Vagina (tissue), 2 donors: ENCODE measurements at regions not wholly inside any gene's neighbourhood (a gene's known extent, or its start where the extent isn't known, plus 50 kb on each side); places are given as distances from the start of the nearest gene placed in this dataset.

Source experiments
- DNase-seq, 2 donors: peaks; one replicate each; pipeline ENCODE4 v3.0.0-alpha.2; 2017; ENCODE audit errors: extremely low spot score in 2 of 2
- H3K27ac ChIP-seq: fragments of 200-600 bp; sonication (generic); one replicate; pipeline ENCODE4 v1.5.1; 2019
- H3K27me3 ChIP-seq: fragments of 200-600 bp; sonication (generic); one replicate; pipeline ENCODE4 v1.5.1; 2019
- H3K36me3 ChIP-seq, 2 donors: fragments of 200-600 bp; sonication (generic); one replicate each; pipeline ENCODE4 v1.5.1; 2017 to 2019
- H3K4me1 ChIP-seq: fragments of 200-600 bp; sonication (generic); one replicate; pipeline ENCODE4 v1.5.1; 2019
- H3K4me3 ChIP-seq, 2 donors: fragments of 200-600 bp; sonication (generic); 1 replicate in 1 of 2; 2 replicates in 1 of 2; pipeline ENCODE4 v1.5.1; 2016 to 2019
- H3K9me3 ChIP-seq: fragments of 200-600 bp; sonication (generic); one replicate; pipeline ENCODE4 v1.5.1; 2019
- POLR2A ChIP-seq, 2 donors: fragments of 450-650 bp; IDR thresholded peaks; one replicate each; pipeline ENCODE4 v1.6.1; 2017; ENCODE audit warnings: antibody characterized with exemption in 2 of 2, mild to moderate bottlenecking in 2 of 2, moderate library complexity in 2 of 2
- POLR2AphosphoS5 ChIP-seq, 2 donors: sonication (generic); formaldehyde crosslinking; IDR thresholded peaks; one replicate each; pipeline ENCODE4 v1.9.0; 2017; ENCODE audit warnings: antibody characterized with exemption in 2 of 2, mild to moderate bottlenecking in 2 of 2, low read depth in 1 of 2; ENCODE audit not compliant: insufficient read depth in 1 of 2
- intact Hi-C: fragments of 100-400 bp; cut with DNase I; formaldehyde crosslinking; loops from one replicate; pipeline ENCODE4 v1.15.1; 2023
- TF ChIP-seq, protein P1 (sequence below), 3 experiments: fragments of 450-650 bp in 2 of 3; fragments of 200-600 bp in 1 of 3; sonication (generic) in 1 of 3; IDR thresholded peaks; one replicate each; pipeline ENCODE4 v1.5.1; 2017 to 2019; ENCODE audit warnings: antibody characterized with exemption in 3 of 3, mild to moderate bottlenecking in 2 of 3, moderate library complexity in 2 of 3

DNA sequence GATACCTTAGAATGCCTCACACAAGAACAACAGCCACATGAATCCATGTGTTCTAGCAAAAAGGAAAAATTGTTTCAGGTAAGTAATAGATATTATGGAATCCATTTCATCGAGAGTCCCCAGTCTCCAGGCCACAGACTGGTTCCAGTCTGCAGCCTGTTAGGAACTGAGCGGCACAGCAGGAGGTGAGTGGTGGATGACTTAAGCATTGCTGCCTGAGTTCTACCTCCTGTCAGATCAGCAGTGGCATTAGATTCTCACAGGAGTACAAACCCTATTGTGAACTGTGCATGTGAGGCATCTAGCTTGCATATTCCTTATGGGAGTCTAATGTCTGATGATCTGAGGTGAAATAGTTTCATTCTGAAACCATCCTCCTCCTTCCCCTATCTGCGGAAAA, 207.0 kb downstream of the CSNK1G3 start:
- H3K9me3 ChIP-seq = no peaks in the 10 kb centered on the region
- intact Hi-C loops = no loop called here
- DNase-seq = no peak
- TF ChIP-seq POLR2A (IDR thresholded peaks at IDR 0.05) (no peak), POLR2AphosphoS5 (IDR thresholded peaks at IDR 0.05; ENCODE audit: insufficient read depth in 1 of 2, low read depth in 1 of 2) (no peak)
- TF ChIP-seq, protein P1, sequence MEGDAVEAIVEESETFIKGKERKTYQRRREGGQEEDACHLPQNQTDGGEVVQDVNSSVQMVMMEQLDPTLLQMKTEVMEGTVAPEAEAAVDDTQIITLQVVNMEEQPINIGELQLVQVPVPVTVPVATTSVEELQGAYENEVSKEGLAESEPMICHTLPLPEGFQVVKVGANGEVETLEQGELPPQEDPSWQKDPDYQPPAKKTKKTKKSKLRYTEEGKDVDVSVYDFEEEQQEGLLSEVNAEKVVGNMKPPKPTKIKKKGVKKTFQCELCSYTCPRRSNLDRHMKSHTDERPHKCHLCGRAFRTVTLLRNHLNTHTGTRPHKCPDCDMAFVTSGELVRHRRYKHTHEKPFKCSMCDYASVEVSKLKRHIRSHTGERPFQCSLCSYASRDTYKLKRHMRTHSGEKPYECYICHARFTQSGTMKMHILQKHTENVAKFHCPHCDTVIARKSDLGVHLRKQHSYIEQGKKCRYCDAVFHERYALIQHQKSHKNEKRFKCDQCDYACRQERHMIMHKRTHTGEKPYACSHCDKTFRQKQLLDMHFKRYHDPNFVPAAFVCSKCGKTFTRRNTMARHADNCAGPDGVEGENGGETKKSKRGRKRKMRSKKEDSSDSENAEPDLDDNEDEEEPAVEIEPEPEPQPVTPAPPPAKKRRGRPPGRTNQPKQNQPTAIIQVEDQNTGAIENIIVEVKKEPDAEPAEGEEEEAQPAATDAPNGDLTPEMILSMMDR (IDR thresholded peaks at IDR 0.05) = no peak
- no peak overlapping the region for H3K27ac ChIP-seq
- H3K4me3 ChIP-seq = no peak overlapping the region
- no peaks in the 10 kb centered on the region for H3K27me3 ChIP-seq
- H3K36me3 ChIP-seq = no peaks in the 10 kb centered on the region
- H3K4me1 ChIP-seq = no peaks in the 10 kb centered on the region

DNA sequence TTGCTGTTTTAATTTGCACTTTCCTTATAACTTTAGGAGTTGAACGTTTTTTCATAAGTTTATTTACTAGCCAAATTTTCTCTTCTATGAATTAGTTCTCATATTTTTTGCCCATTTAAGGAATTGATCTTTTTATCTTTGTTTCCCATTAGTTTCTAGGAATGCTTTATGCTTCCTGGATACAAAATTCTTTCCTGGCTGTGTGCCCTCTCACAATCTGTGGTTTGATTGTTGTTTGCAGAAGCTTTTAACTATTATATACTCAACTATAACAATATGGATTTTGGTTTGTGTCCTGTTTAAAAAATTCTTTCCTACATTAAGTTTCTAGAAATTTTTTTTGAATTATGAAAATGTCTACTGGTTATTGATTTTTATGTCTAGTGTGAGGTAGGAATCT, 206.3 kb downstream of the CSNK1G3 start:
- TF ChIP-seq POLR2AphosphoS5 (IDR thresholded peaks at IDR 0.05; ENCODE audit: insufficient read depth in 1 of 2, low read depth in 1 of 2) (no peak), POLR2A (IDR thresholded peaks at IDR 0.05) (no peak)
- TF ChIP-seq, protein P1 (IDR thresholded peaks at IDR 0.05) = no peak
- Histone ChIP-seq H3K9me3 (no peaks in the 10 kb centered on the region), H3K27me3 (no peaks in the 10 kb centered on the region), H3K4me3 (no peak overlapping the region), H3K36me3 (no peaks in the 10 kb centered on the region), H3K4me1 (no peaks in the 10 kb centered on the region), H3K27ac (no peak overlapping the region)
- no peak for DNase-seq
- intact Hi-C loops = no loop called here

DNA sequence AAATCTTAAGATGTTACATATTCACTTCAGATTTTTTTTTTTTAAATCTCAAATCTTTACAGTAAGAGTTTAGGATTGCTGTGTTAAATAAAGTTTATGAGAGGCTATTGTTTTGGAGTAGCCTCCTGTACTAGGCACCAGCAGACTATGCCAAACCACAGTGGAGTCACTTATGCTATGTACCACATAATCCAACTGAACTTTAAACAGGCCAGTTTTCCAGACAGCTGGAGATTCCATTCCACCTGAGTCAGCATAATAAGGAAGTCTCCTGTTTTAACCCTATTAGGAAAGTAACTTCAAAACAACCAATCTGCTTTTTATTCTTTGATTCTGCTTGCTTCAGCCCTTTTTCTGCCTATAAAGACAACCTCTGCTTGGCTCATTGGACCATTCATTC, 205.2 kb downstream of the CSNK1G3 start:
- Histone ChIP-seq H3K4me3 (no peak overlapping the region), H3K27me3 (no peaks in the 10 kb centered on the region), H3K36me3 (no peaks in the 10 kb centered on the region), H3K27ac (no peak overlapping the region), H3K9me3 (no peaks in the 10 kb centered on the region), H3K4me1 (no peaks in the 10 kb centered on the region)
- DNase-seq = no peak
- intact Hi-C loops = no loop called here
- no peak for TF ChIP-seq POLR2A (IDR thresholded peaks at IDR 0.05)
- TF ChIP-seq, protein P1 (IDR thresholded peaks at IDR 0.05) = no peak

DNA sequence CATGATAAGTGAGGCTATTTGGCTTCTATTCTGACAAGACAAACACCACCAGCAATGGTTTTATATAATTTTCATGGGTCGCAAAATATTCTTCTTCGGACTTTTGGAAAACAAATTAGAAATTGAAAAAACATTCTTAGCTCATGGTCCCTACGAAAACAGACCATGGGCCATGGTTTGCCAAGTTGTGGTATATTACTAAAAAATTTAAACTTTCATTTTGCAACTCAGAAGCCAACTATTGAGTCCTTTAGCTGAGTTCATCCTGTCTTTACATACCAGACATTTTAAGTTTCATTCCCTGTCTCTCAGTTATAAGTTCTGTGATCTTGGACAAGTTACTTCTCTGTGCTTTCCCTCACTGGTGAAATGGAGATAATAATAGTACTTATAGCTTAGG, 198.1 kb downstream of the CSNK1G3 start:
- Histone ChIP-seq H3K27ac (no peak overlapping the region), H3K27me3 (no peaks in the 10 kb centered on the region), H3K4me3 (no peak overlapping the region), H3K9me3 (no peaks in the 10 kb centered on the region), H3K36me3 (no peaks in the 10 kb centered on the region), H3K4me1 (no peaks in the 10 kb centered on the region)
- TF ChIP-seq POLR2A (IDR thresholded peaks at IDR 0.05) (no peak), POLR2AphosphoS5 (IDR thresholded peaks at IDR 0.05; ENCODE audit: insufficient read depth in 1 of 2, low read depth in 1 of 2) (no peak)
- TF ChIP-seq, protein P1 (IDR thresholded peaks at IDR 0.05) = no peak
- intact Hi-C loops = no loop called here
- DNase-seq = no peak

DNA sequence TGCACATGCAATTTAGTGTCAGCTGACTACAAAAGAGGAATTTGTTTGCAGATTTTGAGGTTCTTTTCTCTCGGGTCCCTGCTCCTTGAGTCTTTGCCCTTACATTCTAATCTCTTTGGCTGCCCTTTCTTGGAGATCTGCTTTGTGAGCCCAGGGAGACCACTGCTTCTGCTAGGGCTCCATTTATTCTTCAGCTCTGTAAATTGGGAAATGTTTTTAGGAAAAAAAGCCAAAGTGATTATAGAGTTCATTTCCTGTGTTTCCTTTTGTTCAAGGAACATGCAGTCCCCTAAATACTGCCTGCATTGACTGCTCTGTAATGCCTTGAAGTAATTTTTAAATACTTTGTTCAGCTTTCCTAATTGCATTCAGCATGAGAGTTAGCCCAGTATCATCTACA, 197.4 kb downstream of the CSNK1G3 start:
- Histone ChIP-seq H3K9me3 (no peaks in the 10 kb centered on the region), H3K27ac (no peak overlapping the region), H3K27me3 (no peaks in the 10 kb centered on the region), H3K4me3 (no peak overlapping the region), H3K4me1 (no peaks in the 10 kb centered on the region), H3K36me3 (no peaks in the 10 kb centered on the region)
- TF ChIP-seq POLR2AphosphoS5 (IDR thresholded peaks at IDR 0.05; ENCODE audit: insufficient read depth in 1 of 2, low read depth in 1 of 2) = no peak
- no peak for TF ChIP-seq POLR2A (IDR thresholded peaks at IDR 0.05)
- TF ChIP-seq, protein P1 (IDR thresholded peaks at IDR 0.05) = no peak
- intact Hi-C loops = no loop called here
- no peak for DNase-seq
